HG03439 (cell line): ENCODE measurements at regions not wholly inside any gene's neighbourhood (a gene's known extent, or its start where the extent isn't known, plus 50 kb on each side); places are given as distances from the start of the nearest gene placed in this dataset.

Experiments
- ATAC-seq: cut with Tn5 transposase; IDR thresholded peaks from one replicate; pipeline ENCODE4 v1.9.1; 2021; ENCODE audit warnings: mild to moderate bottlenecking, moderate library complexity; ENCODE audit not compliant: unreplicated experiment

DNA sequence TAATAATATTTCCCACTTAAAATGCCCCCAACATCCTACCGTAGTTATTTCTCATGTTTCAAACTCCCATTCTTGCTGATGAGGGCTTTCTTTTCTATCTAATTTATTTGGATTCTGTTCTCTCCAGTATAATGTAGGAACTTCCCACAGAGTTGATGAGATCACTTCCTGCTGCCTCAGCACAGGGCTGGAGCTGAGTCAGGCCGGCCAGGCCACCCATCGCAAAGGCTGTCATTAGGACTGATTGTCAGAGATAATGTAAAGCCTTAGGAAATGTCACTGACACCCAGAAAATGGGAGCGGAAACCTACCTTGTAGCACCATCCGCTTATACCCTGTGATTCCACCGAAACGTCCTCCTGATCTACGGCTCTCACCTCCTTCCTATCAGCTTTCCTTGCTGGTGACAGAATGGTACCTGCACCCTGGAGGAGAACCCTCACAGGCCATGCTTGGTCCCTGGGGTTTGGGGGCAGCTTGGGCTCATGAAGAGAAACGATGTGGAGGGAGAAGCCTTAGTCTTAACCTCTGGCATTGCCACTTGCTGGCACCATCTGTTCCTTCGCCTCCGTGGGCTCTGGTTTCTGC is 672.8 kb upstream of the ID2 start:
- no peak for ATAC-seq

GRCh38 chr2:8015848-8016600 is 665.8 kb upstream of the ID2 start:
- ATAC-seq, result no peak

DNA sequence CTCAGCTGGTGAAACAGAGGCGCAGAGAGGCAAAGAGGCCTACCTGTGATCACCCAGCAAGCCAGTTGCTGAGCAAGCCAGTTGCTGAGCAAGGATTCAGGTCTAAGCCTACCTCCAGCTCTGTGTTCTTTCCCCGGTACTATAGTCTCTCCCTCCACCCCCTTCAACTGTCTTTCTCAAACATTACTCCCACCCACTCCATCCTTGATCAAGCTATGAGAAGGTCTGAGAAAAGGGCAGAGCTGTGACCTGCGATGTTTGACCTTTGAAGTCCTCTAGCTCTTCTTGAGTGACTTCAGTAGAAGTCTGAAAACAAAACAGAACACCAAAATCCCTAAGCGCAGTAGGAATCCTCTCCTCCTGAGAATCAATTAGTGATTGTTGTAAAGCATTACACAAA is 665.2 kb upstream of the ID2 start:
- no peak for ATAC-seq

GRCh38 chr2:8018956-8019355 is 662.9 kb upstream of the ID2 start:
- ATAC-seq, result no peak

GRCh38 chr2:8019934-8020333 is 661.9 kb upstream of the ID2 start:
- no peak for ATAC-seq

DNA sequence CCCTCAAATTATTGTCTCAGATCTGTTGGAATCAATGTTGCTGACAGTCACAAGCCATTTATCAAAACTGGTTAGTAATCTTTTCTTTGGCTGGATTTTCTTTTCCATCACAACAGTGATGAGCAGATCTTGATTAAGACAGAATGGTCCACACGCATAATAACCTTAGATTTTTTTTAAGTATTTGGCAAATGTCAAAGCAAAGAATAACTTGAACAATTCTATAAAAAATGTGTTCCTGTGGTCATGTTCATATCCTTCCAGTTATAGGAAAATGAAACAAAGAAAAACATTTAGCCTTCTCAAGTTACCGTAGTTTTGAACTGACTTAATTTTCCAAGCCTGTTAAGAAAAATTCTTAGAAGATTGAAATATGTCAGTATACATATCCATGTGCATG is 659.9 kb upstream of the ID2 start:
- no peak for ATAC-seq

DNA sequence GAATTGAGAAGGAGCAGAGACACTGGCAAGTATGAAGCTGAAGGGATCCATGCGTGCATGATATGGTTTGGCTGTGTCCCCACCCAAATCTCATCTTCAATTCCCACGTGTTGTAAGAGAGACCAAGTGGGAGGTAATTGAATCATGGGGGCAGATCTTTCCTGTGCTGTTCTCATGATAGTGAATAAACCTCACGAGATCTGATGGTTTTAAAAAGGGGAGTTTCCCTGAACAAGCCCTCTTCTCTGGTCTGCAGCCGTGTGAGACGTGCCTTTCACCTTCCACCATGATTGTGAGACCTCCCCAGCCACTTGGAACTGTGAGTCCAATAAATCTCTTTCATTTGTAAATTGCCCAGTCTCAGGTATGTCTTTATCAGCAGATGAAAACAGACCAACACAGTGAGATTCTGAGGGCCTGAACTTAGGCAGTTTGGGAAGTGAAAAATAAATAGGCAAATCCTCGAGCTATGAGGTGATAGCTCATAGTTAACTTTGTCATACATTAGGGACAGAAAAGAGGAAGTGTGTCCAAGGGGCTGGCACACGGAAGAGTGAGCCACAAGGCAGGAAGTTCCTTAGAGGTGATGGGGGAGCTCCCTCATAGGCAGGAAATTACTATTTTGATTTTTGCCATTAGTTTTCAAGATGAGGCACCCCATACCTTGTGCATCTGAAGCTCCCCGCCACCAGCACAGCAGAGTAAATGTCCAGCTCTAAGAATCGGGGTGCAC is 658.8 kb upstream of the ID2 start:
- ATAC-seq, result no peak

GRCh38 chr2:8024506-8024905 is 657.4 kb upstream of the ID2 start:
- ATAC-seq, result no peak

DNA sequence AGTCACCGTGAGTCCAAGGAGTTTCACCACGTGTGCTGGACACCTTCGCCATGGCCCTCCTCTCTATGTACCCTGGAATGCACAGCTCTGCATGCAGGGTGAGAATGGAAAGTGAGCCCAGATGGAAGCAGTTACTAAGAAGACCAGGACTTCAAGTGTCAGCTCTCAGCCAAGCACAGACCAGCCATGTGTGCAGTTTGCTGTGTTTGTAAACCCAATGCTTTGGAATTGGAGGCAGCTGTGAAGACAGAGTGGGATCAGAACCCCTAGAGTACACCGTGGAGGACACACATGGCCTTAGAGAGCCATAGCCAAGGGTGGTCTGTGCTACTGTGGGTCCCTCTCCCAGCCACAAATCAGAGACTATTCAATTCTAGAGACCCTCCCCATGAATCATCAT is 655.5 kb upstream of the ID2 start:
- no peak for ATAC-seq

- ATAC-seq, result no peak
These were observed 654.5 kb upstream of the ID2 start for GRCh38 chr2:8027387-8027786.

- no peak for ATAC-seq
These were observed 653.8 kb upstream of the ID2 start for GRCh38 chr2:8028036-8028435.

- no peak for ATAC-seq
These were observed 653.4 kb upstream of the ID2 start for GRCh38 chr2:8028436-8028835.

GRCh38 chr2:8028981-8029380 is 652.9 kb upstream of the ID2 start:
- no peak for ATAC-seq

- ATAC-seq, result no peak
These were observed 651.1 kb upstream of the ID2 start for GRCh38 chr2:8030573-8031303.

DNA sequence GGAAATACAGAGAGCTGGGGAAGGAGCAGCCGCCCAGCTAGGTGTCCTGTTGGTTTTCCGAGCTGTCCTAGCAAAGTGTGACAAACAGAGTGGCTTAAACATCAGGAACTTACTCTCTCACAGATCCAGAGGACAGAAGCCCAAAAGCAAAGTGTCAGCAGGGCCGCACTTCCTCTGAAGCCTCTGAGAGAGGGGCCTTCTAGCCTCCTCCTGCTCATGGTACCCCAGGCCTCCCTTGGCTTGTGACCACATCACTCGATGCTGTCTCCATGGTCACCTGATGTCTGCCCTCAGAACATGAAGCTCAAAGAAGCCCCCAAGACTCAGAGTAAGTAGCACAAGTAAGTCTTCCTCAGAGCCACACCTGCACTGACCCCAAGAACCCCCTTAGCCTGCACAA is 650.5 kb upstream of the ID2 start:
- no peak for ATAC-seq

GRCh38 chr2:8033546-8034096 is 648.2 kb upstream of the ID2 start:
- ATAC-seq, result no peak

- no peak for ATAC-seq
These were observed 645.5 kb upstream of the ID2 start for GRCh38 chr2:8036366-8036765.

DNA sequence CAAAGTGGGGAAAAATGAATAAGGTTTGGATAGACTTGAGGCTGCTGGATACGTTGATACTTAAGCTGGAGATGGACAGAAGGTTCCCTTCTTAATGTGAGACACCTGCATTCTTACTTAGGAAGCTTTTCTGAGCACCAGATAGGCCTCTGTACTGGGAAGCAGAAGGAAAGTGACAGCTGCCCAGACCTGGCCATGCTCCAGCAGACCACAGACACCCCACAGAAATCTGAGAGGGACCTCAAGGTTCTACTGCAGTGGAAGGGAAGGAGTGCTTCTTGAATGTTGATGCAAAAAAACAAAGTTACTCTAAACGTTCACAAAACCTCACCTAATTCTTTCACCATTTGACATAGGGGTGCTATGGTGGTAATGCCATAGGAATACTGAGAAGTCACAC is 642.1 kb upstream of the ID2 start:
- ATAC-seq, result no peak

- no peak for ATAC-seq
These were observed 638.6 kb upstream of the ID2 start for GRCh38 chr2:8043295-8043694.

DNA sequence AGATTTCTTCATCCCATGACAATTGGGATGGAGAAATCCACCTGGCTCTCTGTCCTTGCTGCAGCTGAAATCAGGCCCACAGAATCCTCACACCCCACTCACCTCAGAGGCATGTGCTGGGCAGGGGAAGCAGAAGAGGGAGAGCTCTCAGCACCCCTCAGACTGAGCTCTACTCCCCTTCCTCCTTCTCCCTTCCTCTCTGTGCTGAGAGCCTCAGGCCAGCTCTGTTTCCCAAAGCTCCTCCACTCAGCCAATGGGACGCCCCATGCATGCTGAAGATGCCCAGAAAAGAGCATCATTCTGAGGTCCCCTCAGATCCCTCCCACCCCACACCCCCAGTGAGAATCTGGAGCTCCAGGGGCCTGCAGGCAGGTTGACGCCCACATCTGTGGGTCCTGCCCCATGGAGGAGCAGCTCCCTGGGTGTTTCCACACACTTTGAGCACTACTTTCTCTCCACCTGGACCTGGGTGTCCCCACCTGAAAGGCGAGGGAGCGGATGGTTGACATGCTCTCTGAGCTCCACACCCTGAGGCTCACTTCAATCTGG is 637.7 kb upstream of the ID2 start:
- ATAC-seq, result no peak

DNA sequence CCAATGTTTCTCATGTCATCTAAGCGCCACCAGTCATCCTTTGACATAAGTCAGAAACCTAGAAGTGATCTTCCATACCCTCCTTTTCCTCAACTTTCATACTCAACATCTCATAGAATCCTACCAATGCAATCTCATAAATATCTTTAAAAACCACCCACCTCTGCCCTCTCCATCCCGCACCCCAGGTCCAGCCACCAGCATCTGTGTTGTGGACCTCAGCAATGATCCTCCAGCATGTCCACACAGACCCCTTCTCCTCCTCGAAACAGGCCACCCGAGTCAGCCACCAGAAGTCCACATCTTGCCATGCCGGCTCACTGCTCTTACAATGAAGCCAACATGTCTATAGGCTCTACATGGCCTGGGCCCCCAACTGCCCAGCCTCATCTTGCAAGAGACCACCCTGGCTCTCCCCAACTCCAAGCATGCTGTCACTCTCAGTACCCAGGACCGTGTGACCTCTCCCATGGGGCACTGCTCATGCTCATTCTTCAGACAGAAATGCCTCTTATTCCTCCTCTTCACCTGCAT is 636.7 kb upstream of the ID2 start:
- ATAC-seq, result no peak
